DND-41 (cell line): ENCODE measurements at regions not wholly inside any gene's neighbourhood (a gene's known extent, or its start where the extent isn't known, plus 50 kb on each side); places are given as distances from the start of the nearest gene placed in this dataset.

Experiments
- EZH2 ChIP-seq: IDR thresholded peaks from 3 replicates; pipeline ENCODE4 v1.6.1; 2012; ENCODE audit warnings: borderline replicate concordance, low read depth, mild to moderate bottlenecking, moderate library complexity, low read length, inconsistent platforms; ENCODE audit not compliant: severe bottlenecking
- TF ChIP-seq, protein P1 (sequence below): IDR thresholded peaks from 2 replicates; pipeline ENCODE4 v1.5.1; 2012; ENCODE audit warnings: borderline replicate concordance, low read length, moderate library complexity, mild to moderate bottlenecking; ENCODE audit not compliant: poor library complexity, severe bottlenecking; ENCODE audit errors: extremely low read depth

- TF ChIP-seq, protein P1, sequence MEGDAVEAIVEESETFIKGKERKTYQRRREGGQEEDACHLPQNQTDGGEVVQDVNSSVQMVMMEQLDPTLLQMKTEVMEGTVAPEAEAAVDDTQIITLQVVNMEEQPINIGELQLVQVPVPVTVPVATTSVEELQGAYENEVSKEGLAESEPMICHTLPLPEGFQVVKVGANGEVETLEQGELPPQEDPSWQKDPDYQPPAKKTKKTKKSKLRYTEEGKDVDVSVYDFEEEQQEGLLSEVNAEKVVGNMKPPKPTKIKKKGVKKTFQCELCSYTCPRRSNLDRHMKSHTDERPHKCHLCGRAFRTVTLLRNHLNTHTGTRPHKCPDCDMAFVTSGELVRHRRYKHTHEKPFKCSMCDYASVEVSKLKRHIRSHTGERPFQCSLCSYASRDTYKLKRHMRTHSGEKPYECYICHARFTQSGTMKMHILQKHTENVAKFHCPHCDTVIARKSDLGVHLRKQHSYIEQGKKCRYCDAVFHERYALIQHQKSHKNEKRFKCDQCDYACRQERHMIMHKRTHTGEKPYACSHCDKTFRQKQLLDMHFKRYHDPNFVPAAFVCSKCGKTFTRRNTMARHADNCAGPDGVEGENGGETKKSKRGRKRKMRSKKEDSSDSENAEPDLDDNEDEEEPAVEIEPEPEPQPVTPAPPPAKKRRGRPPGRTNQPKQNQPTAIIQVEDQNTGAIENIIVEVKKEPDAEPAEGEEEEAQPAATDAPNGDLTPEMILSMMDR: no peak
- TF ChIP-seq EZH2: no peak
Measured at GRCh38 chr2:180905461-180905860, 74.9 kb upstream of the UBE2E3 start.
